Testis (tissue), 2 donors: ENCODE measurements at regions not wholly inside any gene's neighbourhood (a gene's known extent, or its start where the extent isn't known, plus 50 kb on each side); places are given as distances from the start of the nearest gene placed in this dataset.

ENCODE experiments used
- POLR2A ChIP-seq: fragments of 450-650 bp; IDR thresholded peaks from one replicate; pipeline ENCODE4 v1.6.1; 2017; ENCODE audit warnings: antibody characterized with exemption, mild to moderate bottlenecking, moderate library complexity
- TF ChIP-seq, protein P1 (sequence below), 3 experiments: fragments of 450-650 bp in 2 of 3; fragments of 200-600 bp in 1 of 3; sonication (generic) in 1 of 3; IDR thresholded peaks; one replicate each; pipeline ENCODE4 v1.5.1; 2016 to 2019; ENCODE audit warnings: antibody characterized with exemption in 3 of 3, mild to moderate bottlenecking in 2 of 3, moderate library complexity in 1 of 3

DNA sequence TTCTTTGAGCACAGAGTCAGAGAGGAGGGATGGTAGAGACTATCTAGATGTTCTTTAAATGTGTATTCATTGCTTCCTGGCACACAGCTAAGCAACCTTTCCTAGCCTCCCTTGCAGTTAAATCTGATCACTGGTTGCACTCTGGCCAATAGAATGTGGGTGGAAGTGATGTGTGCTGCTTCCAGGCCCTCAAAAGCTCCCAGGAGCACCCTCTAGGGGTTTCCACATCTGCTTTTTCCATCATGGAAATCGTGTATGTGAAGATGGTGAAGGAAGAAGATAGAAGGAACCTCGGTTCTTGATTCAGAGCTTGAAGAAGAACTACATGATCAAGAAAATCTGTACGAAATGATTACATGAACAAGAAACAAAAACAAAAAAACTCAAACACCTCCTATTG, 149.8 kb upstream of the JAG1 start:
- TF ChIP-seq, protein P1, sequence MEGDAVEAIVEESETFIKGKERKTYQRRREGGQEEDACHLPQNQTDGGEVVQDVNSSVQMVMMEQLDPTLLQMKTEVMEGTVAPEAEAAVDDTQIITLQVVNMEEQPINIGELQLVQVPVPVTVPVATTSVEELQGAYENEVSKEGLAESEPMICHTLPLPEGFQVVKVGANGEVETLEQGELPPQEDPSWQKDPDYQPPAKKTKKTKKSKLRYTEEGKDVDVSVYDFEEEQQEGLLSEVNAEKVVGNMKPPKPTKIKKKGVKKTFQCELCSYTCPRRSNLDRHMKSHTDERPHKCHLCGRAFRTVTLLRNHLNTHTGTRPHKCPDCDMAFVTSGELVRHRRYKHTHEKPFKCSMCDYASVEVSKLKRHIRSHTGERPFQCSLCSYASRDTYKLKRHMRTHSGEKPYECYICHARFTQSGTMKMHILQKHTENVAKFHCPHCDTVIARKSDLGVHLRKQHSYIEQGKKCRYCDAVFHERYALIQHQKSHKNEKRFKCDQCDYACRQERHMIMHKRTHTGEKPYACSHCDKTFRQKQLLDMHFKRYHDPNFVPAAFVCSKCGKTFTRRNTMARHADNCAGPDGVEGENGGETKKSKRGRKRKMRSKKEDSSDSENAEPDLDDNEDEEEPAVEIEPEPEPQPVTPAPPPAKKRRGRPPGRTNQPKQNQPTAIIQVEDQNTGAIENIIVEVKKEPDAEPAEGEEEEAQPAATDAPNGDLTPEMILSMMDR (IDR thresholded peaks at IDR 0.05): no peak
- no peak for TF ChIP-seq POLR2A
